ENCODE measurements at regions not wholly inside any gene's neighbourhood (a gene's known extent, or its start where the extent isn't known, plus 50 kb on each side); places are given as distances from the start of the nearest gene placed in this dataset.
"Not testable (repeated sequence)": the region's sequence is repeated elsewhere in the genome, so short reads cannot be mapped to it uniquely, and the experiment has no call there.

DNA sequence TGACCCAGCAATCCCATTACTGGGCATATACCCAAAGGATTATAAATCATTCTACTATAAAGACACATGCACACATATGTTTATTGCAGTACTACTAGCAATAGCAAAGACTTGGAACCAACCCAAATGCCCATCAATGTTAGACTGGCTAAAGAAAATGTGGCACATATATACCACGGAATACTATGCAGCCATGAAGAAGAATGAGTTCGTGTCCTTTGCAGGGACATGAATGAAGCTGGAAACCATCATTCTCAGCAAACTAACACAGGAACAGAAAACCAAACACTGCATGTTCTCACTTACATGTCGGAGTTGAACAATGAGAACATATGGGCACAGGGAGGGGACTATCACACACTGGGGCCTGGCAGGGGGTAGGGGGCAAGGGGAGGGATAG, 183.0 kb downstream of the HACE1 start:
- DNase-seq: not testable (repeated sequence)

- not testable (repeated sequence) for DNase-seq
Observed at GRCh38 chr6:104675161-104675560, 184.6 kb downstream of the HACE1 start.

DNA sequence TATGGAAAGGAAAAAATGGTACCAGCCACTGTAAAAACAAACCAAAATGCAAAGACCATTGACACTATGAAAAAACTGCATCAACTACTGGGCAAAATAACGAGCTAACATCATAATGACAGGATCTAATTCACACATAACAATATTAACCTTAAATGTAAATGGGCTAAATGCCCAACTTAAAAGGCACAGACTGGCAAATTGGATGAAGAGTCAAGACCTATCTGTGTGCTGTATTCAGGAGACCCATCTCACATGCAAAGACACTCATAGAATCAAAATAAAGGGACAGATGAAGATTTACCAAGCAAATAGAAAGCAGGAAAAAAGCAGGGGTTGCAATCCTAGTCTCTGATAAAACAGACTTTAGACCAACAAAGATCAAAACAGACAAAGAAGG, 186.6 kb downstream of the HACE1 start:
- DNase-seq: not testable (repeated sequence)

DNA sequence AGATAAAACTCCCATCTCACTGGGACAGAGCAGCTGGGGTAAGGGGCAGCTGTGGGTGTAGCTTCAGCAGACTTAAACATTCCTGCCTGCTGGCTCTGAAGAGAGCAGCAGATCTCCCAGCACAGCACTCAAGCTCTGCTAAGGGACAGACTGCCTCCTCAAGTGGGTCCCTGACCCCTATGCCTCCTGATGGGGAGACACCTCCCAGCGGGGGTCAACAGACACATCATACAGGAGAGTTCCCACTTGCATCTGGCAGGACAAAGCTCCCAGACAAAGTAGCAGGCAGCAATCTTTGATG, 188.2 kb downstream of the HACE1 start:
- not testable (repeated sequence) for DNase-seq

- DNase-seq: not testable (repeated sequence)
Observed at GRCh38 chr6:104670834-104671590, 188.7 kb downstream of the HACE1 start.

- DNase-seq: no peak
Observed at GRCh38 chr6:104669483-104669882, 190.2 kb downstream of the HACE1 start.

DNA sequence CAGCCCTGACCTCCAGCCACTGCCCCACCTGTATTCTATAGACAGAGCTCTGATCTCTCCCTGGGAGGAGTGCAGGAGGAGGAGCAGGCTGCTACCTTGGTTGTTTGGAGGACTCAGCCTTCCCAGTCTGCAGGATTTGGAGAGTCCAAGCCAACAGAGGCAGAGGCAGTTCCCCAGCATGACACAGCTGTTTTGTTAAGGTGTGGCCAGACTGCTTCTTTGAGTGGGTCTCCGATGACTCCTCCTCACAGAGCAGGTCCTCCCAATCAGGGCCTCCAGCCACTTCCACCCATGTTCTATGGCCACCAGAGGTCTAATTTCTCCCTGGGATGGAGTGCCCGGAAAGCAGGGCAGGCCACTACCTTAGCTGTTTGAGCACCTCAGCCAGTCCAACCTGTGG, 203.5 kb downstream of the HACE1 start:
- no peak for DNase-seq

GRCh38 chr6:104653781-104654180, 205.9 kb downstream of the HACE1 start:
- DNase-seq: no peak

GRCh38 chr6:104648347-104648746, 211.4 kb downstream of the HACE1 start:
- DNase-seq: no peak

GRCh38 chr6:104644848-104645247, 214.9 kb downstream of the HACE1 start:
- DNase-seq: no peak

DNA sequence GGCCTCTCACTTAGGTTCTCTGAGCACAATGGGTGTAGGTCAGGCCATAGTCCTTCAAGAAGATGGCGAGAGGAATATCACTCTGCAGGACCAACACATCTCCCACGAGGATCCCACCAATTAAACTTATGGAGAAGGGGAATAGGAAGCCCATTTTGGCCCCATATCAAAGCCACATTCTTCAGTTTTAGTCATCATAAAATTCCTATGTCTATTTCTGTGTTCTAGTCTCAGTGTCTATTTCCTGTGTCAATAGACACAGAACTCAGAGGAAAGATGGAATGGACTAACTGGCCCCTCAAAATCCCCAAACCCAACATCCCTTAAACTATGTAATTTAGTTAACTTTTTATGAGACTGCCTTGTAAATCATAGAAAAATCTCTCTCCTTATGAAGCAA, 216.8 kb downstream of the HACE1 start:
- no peak for DNase-seq

DNA sequence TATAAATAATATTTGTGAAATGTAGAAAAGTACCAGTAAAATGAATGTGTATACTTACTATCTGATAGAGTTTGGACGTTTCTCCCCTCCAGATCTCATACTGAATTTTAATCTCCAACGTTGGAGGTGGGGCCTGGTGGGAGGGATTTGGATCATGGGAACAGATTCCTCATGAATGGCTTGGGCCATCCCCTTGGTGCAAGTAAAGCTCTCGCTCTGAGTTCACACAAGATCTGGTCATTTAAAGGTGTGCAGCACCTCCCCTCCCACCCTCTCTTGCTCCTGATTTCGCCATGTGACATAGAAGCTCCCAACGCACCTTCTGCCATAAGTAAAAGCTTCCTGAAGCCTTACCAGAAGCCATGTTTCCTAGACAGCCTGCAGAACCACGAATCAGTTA, 219.0 kb downstream of the HACE1 start:
- no peak for DNase-seq

- DNase-seq: no peak
Observed at GRCh38 chr6:104640150-104640700, 219.5 kb downstream of the HACE1 start.

DNA sequence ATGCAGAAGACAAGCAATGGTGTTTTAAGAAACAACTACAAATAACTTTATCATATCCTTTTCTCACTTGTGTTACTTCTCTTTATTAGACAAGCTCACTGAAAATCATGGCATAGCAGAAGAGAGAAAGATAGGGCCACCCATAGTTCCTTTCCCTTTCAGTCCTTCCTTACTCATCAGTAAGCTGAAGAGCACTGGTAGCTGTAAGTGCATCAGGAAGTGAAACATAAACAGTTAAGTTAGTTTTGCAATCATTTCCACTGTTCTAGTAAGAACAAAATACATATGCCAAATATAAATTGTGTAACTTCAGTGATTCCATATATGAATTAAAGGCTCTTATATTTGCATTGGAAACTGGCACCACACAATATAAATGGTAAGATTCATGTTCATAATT, 220.1 kb downstream of the HACE1 start:
- no peak for DNase-seq

DNA sequence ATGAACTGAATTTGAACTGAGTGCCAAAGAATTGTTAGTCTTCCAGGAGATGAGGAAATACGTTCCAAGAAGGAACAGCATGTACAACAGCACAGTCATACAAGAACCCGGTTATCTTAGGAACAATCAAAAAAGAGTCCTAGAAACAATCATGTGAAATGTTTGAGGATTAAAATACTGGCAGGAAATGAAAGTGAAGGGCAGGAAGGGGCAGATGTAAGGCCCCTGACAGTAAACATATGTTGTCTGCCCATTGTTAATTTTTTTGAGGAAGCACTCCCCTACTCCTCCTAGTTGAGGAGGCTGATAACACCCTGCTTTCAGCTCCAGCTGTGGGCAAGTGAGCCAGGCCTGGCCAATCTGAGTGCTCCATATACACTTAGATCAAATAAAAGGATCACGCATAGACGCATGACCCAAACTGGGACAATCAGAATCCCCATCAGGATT, 220.9 kb downstream of the HACE1 start:
- no peak for DNase-seq

DNA sequence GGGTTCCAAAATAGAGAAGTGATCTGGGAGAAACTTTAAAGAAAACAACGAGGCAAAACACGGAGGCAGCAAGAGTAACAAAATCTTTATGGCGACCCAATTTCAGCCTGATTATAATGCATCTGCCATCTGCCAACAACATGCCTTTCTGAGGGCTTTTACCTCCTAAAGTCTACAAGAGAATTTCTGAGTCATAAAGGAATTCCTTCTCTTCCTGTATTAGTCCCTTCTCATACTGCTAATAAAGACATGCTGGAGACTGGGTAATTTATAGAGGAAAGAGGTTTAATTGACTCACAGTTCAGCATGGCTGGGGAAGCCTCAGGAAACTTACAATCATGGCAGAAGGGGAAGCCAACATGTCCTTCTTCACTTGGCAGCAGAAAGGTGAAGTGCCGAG, 226.6 kb downstream of the HACE1 start:
- no peak for DNase-seq

- DNase-seq: no peak
Observed at GRCh38 chr6:104632588-104632987, 227.1 kb downstream of the HACE1 start.

GRCh38 chr6:104630955-104631354, 228.8 kb downstream of the HACE1 start:
- no peak for DNase-seq

DNA sequence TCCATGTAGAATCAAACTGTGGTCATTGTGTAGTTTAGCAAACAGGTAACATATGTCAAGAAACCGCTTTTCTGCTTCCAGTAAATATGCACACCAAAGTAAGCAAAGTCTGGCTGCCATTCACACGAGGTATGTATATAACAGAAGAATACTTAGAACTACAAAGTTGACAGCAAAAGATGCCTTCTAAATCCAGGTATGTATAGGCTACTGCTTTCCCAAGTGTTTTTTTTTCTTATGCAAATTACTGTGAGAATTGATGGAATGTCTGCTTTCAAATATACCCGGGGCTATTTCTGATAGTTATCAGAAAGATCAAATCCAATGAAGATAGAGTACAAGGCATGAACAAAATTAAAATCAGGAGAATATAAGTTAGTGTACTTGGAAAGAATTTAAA, 229.2 kb downstream of the HACE1 start:
- DNase-seq: no peak

GRCh38 chr6:104629826-104630225, 229.9 kb downstream of the HACE1 start:
- DNase-seq: no peak

- no peak for DNase-seq
Observed at GRCh38 chr6:104625536-104625935, 234.2 kb downstream of the HACE1 start.

GRCh38 chr6:104623052-104623690, 236.5 kb downstream of the HACE1 start:
- DNase-seq: no peak

DNA sequence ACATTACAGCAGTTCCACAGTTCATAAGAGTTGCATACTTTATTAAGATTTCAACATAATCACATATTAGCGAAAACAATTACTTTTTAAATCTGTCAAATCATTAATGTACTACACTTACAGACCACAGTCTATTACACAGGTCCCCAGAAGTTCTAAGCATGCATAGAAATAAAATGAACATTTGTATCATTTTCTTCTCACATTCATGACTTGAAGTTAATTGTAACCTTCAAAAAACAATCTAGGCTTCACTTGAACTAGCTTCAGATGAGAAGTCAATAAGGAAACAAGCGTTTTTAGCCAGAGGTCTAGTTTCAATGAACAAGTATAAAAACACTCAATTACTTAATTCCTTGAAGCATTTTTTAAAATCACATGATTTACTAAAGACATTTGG, 238.3 kb downstream of the HACE1 start:
- no peak for DNase-seq

- no peak for DNase-seq
Observed at GRCh38 chr6:104617591-104617990, 242.1 kb downstream of the HACE1 start.
